ENCODE measurements at regions not wholly inside any gene's neighbourhood (a gene's known extent, or its start where the extent isn't known, plus 50 kb on each side); places are given as distances from the start of the nearest gene placed in this dataset.

- TF ChIP-seq CTCF (IDR thresholded peaks at IDR 0.05) (no peak), POLR2AphosphoS5 (IDR thresholded peaks at IDR 0.05) (no peak), POLR2A (IDR thresholded peaks at IDR 0.05) (no peak)
Measured at GRCh38 chr13:111882351-111882750, 184.6 kb upstream of the SOX1 start.
